ENCODE measurements at regions not wholly inside any gene's neighbourhood (a gene's known extent, or its start where the extent isn't known, plus 50 kb on each side); places are given as distances from the start of the nearest gene placed in this dataset.
"Not testable (repeated sequence)": the region's sequence is repeated elsewhere in the genome, so short reads cannot be mapped to it uniquely, and the experiment has no call there.

- no peak overlapping the region for H3K4me3 ChIP-seq (replicated peaks; ENCODE audit: low read depth, low read length)
- TF ChIP-seq CTCF (IDR thresholded peaks at IDR 0.05; ENCODE audit: low read length, missing control alignments), result no peak
- DNase-seq (ENCODE audit: low read depth), result no peak
These were observed 136.8 kb upstream of the ANKRD28 start for GRCh38 chr3:15934389-15935195.

GRCh38 chr3:15936312-15936711 is 138.5 kb upstream of the ANKRD28 start:
- TF ChIP-seq CTCF (IDR thresholded peaks at IDR 0.05; ENCODE audit: low read length, missing control alignments), result no peak
- H3K4me3 ChIP-seq (replicated peaks; ENCODE audit: low read depth, low read length), result no peak overlapping the region
- no peak for DNase-seq (ENCODE audit: low read depth)

- no peak for TF ChIP-seq CTCF (IDR thresholded peaks at IDR 0.05; ENCODE audit: low read length, missing control alignments)
- DNase-seq (ENCODE audit: low read depth), result no peak
These were observed 142.9 kb upstream of the ANKRD28 start for GRCh38 chr3:15940641-15941040.

GRCh38 chr3:15941457-15941856 is 143.7 kb upstream of the ANKRD28 start:
- not testable (repeated sequence) for H3K4me3 ChIP-seq (replicated peaks; ENCODE audit: low read depth, low read length); DNase-seq (ENCODE audit: low read depth)

More at GRCh38 chr3:15940641-15941040, 142.9 kb upstream of the ANKRD28 start:
- no peak overlapping the region for H3K4me3 ChIP-seq (replicated peaks; ENCODE audit: low read depth, low read length)

GRCh38 chr3:15941958-15942357 is 144.2 kb upstream of the ANKRD28 start:
- no peak for DNase-seq (ENCODE audit: low read depth)
- H3K4me3 ChIP-seq (replicated peaks; ENCODE audit: low read depth, low read length), result no peak overlapping the region
- no peak for TF ChIP-seq CTCF (IDR thresholded peaks at IDR 0.05; ENCODE audit: low read length, missing control alignments)

GRCh38 chr3:15942462-15942861 is 144.7 kb upstream of the ANKRD28 start:
- no peak for TF ChIP-seq CTCF (IDR thresholded peaks at IDR 0.05; ENCODE audit: low read length, missing control alignments)
- no peak for DNase-seq (ENCODE audit: low read depth)
- no peak overlapping the region for H3K4me3 ChIP-seq (replicated peaks; ENCODE audit: low read depth, low read length)

GRCh38 chr3:15942936-15943335 is 145.2 kb upstream of the ANKRD28 start:
- no peak for DNase-seq (ENCODE audit: low read depth)
- no peak for TF ChIP-seq CTCF (IDR thresholded peaks at IDR 0.05; ENCODE audit: low read length, missing control alignments)

More at GRCh38 chr3:15942936-15943335, 145.2 kb upstream of the ANKRD28 start:
- no peak overlapping the region for H3K4me3 ChIP-seq (replicated peaks; ENCODE audit: low read depth, low read length)

Measured in fibroblast of pulmonary artery (primary cell).